Mesodermal cell (in vitro differentiated cells): ENCODE measurements at regions not wholly inside any gene's neighbourhood (a gene's known extent, or its start where the extent isn't known, plus 50 kb on each side); places are given as distances from the start of the nearest gene placed in this dataset.

Experiments
- H3K27ac ChIP-seq: 2 replicates; pipeline ENCODE4 v1.7.0; 2013; ENCODE audit warnings: mild to moderate bottlenecking, low read depth, low read length, moderate library complexity; ENCODE audit not compliant: severe bottlenecking
- H3K36me3 ChIP-seq: 2 replicates; pipeline ENCODE4 v1.7.1; 2013; ENCODE audit warnings: mild to moderate bottlenecking, low read length, moderate library complexity; ENCODE audit not compliant: control insufficient read depth, insufficient read depth
- H3K4me1 ChIP-seq: one replicate; pipeline ENCODE4 v1.7.1; 2013; ENCODE audit warnings: mild to moderate bottlenecking, low read length; ENCODE audit not compliant: insufficient read depth, control insufficient read depth, poor library complexity, severe bottlenecking
- H3K4me3 ChIP-seq: 2 replicates; pipeline ENCODE4 v1.7.0; 2013; ENCODE audit warnings: low read length, control low read depth, mild to moderate bottlenecking; ENCODE audit not compliant: insufficient read depth, poor library complexity, severe bottlenecking; ENCODE audit errors: extremely low read depth
- H3K9me3 ChIP-seq: 2 replicates; pipeline ENCODE4 v1.7.1; 2013; ENCODE audit warnings: mild to moderate bottlenecking, low read length, moderate library complexity; ENCODE audit not compliant: control insufficient read depth
- WGBS, 2 experiments: methylation state at CpG; one replicate each; pipeline ENCODE4 v1.1.5; 2013; ENCODE audit warnings: missing lambda C conversion rate in 2 of 2; ENCODE audit not compliant: insufficient coverage in 2 of 2; 5-methylcytosine and 5-hydroxymethylcytosine counted together

DNA sequence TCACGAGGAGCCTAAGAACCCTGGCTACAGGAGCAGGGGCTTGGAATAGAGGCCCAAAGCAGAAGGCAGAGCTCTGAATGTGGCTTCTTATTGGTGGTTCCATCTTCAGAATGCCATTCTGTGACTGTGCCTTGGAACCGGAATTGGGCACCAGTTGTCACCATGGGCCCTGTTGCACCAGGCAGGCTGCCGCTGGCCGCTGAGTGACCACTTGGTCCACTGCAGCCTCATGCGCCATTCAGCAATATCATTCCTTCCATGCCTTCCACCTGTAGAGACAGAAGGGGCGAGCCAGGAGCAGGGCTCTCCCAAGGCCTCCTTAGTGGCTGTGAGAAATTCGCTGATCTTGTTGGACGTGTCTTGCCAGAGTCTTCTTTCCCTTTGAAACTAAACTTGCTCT, 270.3 kb upstream of the CHD6 start:
- peaks cover 4% of the 10 kb centered on the region for H3K4me1 ChIP-seq
- H3K9me3 ChIP-seq: no peaks in the 10 kb centered on the region
- no peaks in the 10 kb centered on the region for H3K36me3 ChIP-seq
- H3K4me3 ChIP-seq: no peak overlapping the region
- H3K27ac ChIP-seq: no peak overlapping the region
- 80 to 98% methylated on average over 7 to 8 of the region's 8 CpGs for WGBS, 2 experiments

DNA sequence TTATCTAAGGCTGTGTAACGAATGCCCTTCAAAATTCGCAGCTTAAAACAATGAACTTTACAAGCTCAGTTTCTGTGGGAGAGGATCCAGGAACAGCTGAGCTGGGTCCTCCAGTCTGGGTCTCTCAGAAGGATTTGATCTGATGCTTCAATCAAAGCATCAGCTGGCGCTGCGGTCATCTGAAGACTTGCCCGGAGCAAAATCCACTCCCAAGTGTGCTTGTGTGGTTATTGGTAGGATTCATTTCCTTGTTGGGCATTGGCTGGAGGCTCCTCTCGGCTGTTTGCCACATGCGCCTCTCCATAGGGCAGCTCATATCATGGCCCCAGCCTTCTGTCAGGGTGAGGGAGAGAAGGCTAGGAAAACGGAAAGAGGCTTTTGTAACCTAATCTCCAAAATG, 269.3 kb upstream of the CHD6 start:
- H3K4me1 ChIP-seq: peaks cover 4% of the 10 kb centered on the region
- no peaks in the 10 kb centered on the region for H3K36me3 ChIP-seq
- H3K9me3 ChIP-seq: no peaks in the 10 kb centered on the region
- WGBS, 2 experiments: 93 to 98% methylated on average over 3 to 6 of the region's 8 CpGs
- H3K27ac ChIP-seq: no peak overlapping the region
- H3K4me3 ChIP-seq: no peak overlapping the region

GRCh38 chr20:41881466-41882046, 263.4 kb upstream of the CHD6 start:
- H3K9me3 ChIP-seq: no peaks in the 10 kb centered on the region
- H3K4me3 ChIP-seq: no peak overlapping the region
- H3K27ac ChIP-seq: no peak overlapping the region
- no peaks in the 10 kb centered on the region for H3K4me1 ChIP-seq
- no CpG with 5 or more reads among the region's 1 CpG for WGBS, 2 experiments
- no peaks in the 10 kb centered on the region for H3K36me3 ChIP-seq

- no peak overlapping the region for H3K4me3 ChIP-seq
- WGBS, 2 experiments: 80% methylated on average over 1 of the region's 2 CpGs; no CpG with 5 or more reads in 1 of the 2 experiments
- no peak overlapping the region for H3K27ac ChIP-seq
- H3K4me1 ChIP-seq: no peaks in the 10 kb centered on the region
- no peaks in the 10 kb centered on the region for H3K9me3 ChIP-seq
- no peaks in the 10 kb centered on the region for H3K36me3 ChIP-seq
These were observed 260.9 kb upstream of the CHD6 start for GRCh38 chr20:41879123-41879522.

GRCh38 chr20:41877911-41878310, 259.7 kb upstream of the CHD6 start:
- Histone ChIP-seq H3K9me3 (no peaks in the 10 kb centered on the region), H3K36me3 (no peaks in the 10 kb centered on the region), H3K27ac (no peak overlapping the region), H3K4me1 (no peaks in the 10 kb centered on the region), H3K4me3 (no peak overlapping the region)
- 87 to 98% methylated on average over 4 of the region's 4 CpGs for WGBS, 2 experiments

- H3K4me3 ChIP-seq: no peak overlapping the region
- H3K27ac ChIP-seq: no peak overlapping the region
- no peaks in the 10 kb centered on the region for H3K36me3 ChIP-seq
- H3K4me1 ChIP-seq: no peaks in the 10 kb centered on the region
- no peaks in the 10 kb centered on the region for H3K9me3 ChIP-seq
- no CpG with 5 or more reads among the region's 1 CpG for WGBS, 2 experiments
These were observed 256.5 kb upstream of the CHD6 start for GRCh38 chr20:41874658-41875057.

- no peak overlapping the region for H3K4me3 ChIP-seq
- no peaks in the 10 kb centered on the region for H3K4me1 ChIP-seq
- no peaks in the 10 kb centered on the region for H3K9me3 ChIP-seq
- 53% methylated on average over 2 of the region's 4 CpGs; no CpG with 5 or more reads in 1 of the 2 experiments for WGBS, 2 experiments
- no peak overlapping the region for H3K27ac ChIP-seq
- no peaks in the 10 kb centered on the region for H3K36me3 ChIP-seq
These were observed 254.8 kb upstream of the CHD6 start for GRCh38 chr20:41872930-41873329.

DNA sequence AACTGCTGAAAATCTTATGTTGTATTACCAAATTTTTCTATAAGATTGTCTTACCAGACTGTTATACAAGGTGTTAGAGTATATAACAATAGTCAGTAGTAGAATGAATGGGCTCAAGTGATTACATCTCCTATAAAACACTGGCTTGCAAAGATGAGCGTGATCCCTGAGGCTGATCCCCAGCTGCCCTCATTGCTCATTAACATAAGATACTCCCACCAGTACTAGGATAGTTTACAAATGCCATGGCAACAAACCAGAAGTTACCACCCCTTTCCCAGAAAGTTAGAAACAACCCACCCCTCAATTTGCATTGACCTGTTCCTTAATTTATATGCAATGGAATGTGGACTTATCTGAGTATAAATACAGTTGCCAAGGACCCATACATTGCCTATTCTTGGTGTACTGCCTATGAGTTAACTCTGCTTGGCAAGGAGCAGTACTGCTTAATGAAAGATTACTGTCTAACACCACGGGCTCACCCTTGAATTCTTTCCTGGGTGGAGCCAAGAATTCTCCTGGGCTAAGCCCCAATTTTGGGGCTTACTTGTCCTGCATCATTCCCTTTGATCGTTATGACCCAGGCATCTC, 252.8 kb upstream of the CHD6 start:
- no peak overlapping the region for H3K4me3 ChIP-seq
- no peaks in the 10 kb centered on the region for H3K9me3 ChIP-seq
- no peak overlapping the region for H3K27ac ChIP-seq
- H3K36me3 ChIP-seq: no peaks in the 10 kb centered on the region
- WGBS, 2 experiments: 73 to 84% methylated on average over 1 to 3 of the region's 3 CpGs
- H3K4me1 ChIP-seq: no peaks in the 10 kb centered on the region

- H3K27ac ChIP-seq: no peak overlapping the region
- no peaks in the 10 kb centered on the region for H3K9me3 ChIP-seq
- H3K4me1 ChIP-seq: no peaks in the 10 kb centered on the region
- no peaks in the 10 kb centered on the region for H3K36me3 ChIP-seq
- no peak overlapping the region for H3K4me3 ChIP-seq
- WGBS, 2 experiments: no CpG with 5 or more reads among the region's 2 CpGs
These were observed 251.1 kb upstream of the CHD6 start for GRCh38 chr20:41869261-41869660.

DNA sequence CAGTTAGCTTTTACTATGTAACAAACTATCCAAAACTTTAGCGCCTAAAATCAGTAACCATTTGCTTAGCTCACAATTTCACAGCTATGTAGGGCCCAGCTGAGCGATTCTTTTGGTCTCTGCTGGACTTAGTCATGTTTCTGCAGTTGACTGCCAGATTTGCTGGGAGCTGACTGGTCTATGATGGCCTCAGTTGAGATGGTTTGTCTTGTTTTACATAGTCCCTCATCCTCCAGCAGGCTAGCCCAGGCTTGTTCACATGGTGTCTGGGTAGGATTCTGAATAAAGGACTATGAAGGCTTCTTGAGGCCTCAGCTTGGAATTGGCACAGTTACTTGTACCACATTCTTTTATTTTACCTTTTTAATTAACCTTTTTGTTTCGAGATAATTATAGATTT, 247.8 kb upstream of the CHD6 start:
- Histone ChIP-seq H3K4me1 (peaks cover 4% of the 10 kb centered on the region), H3K36me3 (no peaks in the 10 kb centered on the region), H3K27ac (no peak overlapping the region), H3K9me3 (no peaks in the 10 kb centered on the region), H3K4me3 (no peak overlapping the region)
- 90% methylated on average over 2 of the region's 3 CpGs; no CpG with 5 or more reads in 1 of the 2 experiments for WGBS, 2 experiments

DNA sequence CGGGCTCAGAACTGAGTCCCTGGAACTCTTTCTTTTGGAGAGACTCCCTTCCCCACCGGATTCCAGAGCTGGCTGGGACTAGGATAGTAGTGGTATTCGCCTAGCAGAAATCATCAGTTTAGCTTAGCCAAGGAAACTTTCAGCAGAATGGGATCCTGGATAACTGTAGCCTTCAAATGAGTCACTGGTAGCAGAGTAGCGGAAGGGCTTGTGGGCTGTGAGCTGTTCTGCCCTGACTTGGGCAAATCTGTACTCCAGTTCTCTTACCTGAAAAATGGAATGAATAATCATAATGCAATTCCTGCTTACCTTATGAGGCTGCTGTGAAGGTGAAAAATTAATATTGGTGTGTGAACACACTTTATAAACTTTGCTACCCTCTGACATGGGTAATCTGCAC, 244.3 kb upstream of the CHD6 start:
- Histone ChIP-seq H3K4me1 (peaks cover 4% of the 10 kb centered on the region), H3K27ac (no peak overlapping the region), H3K4me3 (no peak overlapping the region), H3K9me3 (no peaks in the 10 kb centered on the region), H3K36me3 (no peaks in the 10 kb centered on the region)
- 40 to 85% methylated on average over 2 to 3 of the region's 4 CpGs for WGBS, 2 experiments
